GM23338 (cell line): ENCODE measurements at regions not wholly inside any gene's neighbourhood (a gene's known extent, or its start where the extent isn't known, plus 50 kb on each side); places are given as distances from the start of the nearest gene placed in this dataset.

Experiments
- ATAC-seq: fragments of 200-7000 bp; cut with Tn5 transposase; 3 replicates; pipeline ENCODE4 v1.9.1; 2020
- DNase-seq: peaks from one replicate; pipeline ENCODE4 v3.0.0-alpha.2; 2015; ENCODE audit warnings: low spot score
- H2AFZ ChIP-seq: fragments of 200-600 bp; sonication (generic); 2 replicates; pipeline ENCODE4 v1.8.0; 2016; ENCODE audit warnings: antibody characterized with exemption, mild to moderate bottlenecking, moderate library complexity
- H3F3A ChIP-seq: fragments of 200-600 bp; sonication (generic); replicated peaks from 2 replicates; pipeline ENCODE4 v1.8.0; 2017; ENCODE audit warnings: antibody characterized with exemption, mixed run types, low read depth
- H3K27ac ChIP-seq: fragments of 200-600 bp; sonication (generic); 2 replicates; pipeline ENCODE4 v1.6.1; 2016; ENCODE audit warnings: low read depth
- H3K27me3 ChIP-seq: fragments of 200-600 bp; sonication (generic); 2 replicates; pipeline ENCODE4 v1.8.0; 2016; ENCODE audit warnings: mild to moderate bottlenecking, mixed run types, moderate library complexity; ENCODE audit not compliant: insufficient read depth
- H3K36me3 ChIP-seq: fragments of 200-600 bp; sonication (generic); 2 replicates; pipeline ENCODE4 v1.8.0; 2016; ENCODE audit warnings: mild to moderate bottlenecking; ENCODE audit not compliant: insufficient read depth
- H3K4me1 ChIP-seq: fragments of 200-600 bp; sonication (generic); 2 replicates; pipeline ENCODE4 v1.8.0; 2016; ENCODE audit warnings: mild to moderate bottlenecking, moderate library complexity; ENCODE audit not compliant: insufficient read depth
- H3K4me2 ChIP-seq: fragments of 200-600 bp; sonication (generic); 2 replicates; pipeline ENCODE4 v1.7.1; 2017; ENCODE audit warnings: mixed run types
- H3K4me3 ChIP-seq: fragments of 200-600 bp; sonication (generic); 2 replicates; pipeline ENCODE4 v1.6.1; 2016; ENCODE audit warnings: mixed run types
- H3K79me2 ChIP-seq: fragments of 200-600 bp; sonication (generic); replicated peaks from 2 replicates; pipeline ENCODE4 v1.8.0; 2017; ENCODE audit warnings: mild to moderate bottlenecking; ENCODE audit not compliant: insufficient read depth
- H3K9me2 ChIP-seq: fragments of 200-600 bp; sonication (generic); 2 replicates; pipeline ENCODE4 v1.8.0; 2017; ENCODE audit not compliant: insufficient read depth
- H4K20me1 ChIP-seq: fragments of 200-600 bp; sonication (generic); replicated peaks from 2 replicates; pipeline ENCODE4 v1.8.0; 2017; ENCODE audit warnings: mild to moderate bottlenecking; ENCODE audit not compliant: insufficient read depth
- H3K27ac Mint-ChIP-seq: 2 replicates; pipeline ENCODE4 v1.8.0; 2020; ENCODE audit warnings: inconsistent platforms, mild to moderate bottlenecking, moderate library complexity, mixed read lengths
- H3K27me3 Mint-ChIP-seq: 3 replicates; pipeline ENCODE4 v1.8.0; 2022; ENCODE audit warnings: low read depth, mild to moderate bottlenecking, moderate library complexity, mixed read lengths, inconsistent platforms; ENCODE audit not compliant: insufficient read depth, poor library complexity
- H3K36me3 Mint-ChIP-seq: 3 replicates; pipeline ENCODE4 v1.8.0; 2021; ENCODE audit warnings: low read depth, mild to moderate bottlenecking, inconsistent platforms, moderate library complexity, mixed read lengths
- H3K4me1 Mint-ChIP-seq: 3 replicates; pipeline ENCODE4 v1.8.0; 2020; ENCODE audit warnings: mild to moderate bottlenecking, inconsistent platforms, mixed read lengths
- H3K4me3 Mint-ChIP-seq: 3 replicates; pipeline ENCODE4 v1.8.0; 2021; ENCODE audit warnings: moderate library complexity, mild to moderate bottlenecking, inconsistent platforms, mixed read lengths
- H3K9me3 Mint-ChIP-seq: 3 replicates; pipeline ENCODE4 v1.8.0; 2020; ENCODE audit warnings: moderate library complexity, mild to moderate bottlenecking, inconsistent platforms, mixed read lengths
- CREB1 ChIP-seq: fragments of 250-450 bp; sonication (Bioruptor Pico); IDR thresholded peaks from 2 replicates; pipeline ENCODE4 v1.5.0; 2020; ENCODE audit warnings: low read depth, mild to moderate bottlenecking, moderate library complexity
- CTCF ChIP-seq, 2 experiments: fragments of 200-600 bp in 1 of 2; sonication (generic) in 1 of 2; conservative IDR thresholded peaks; 2 replicates each; pipeline versions ENCODE4 v1.5.1 to v1.6.1; 2016 to 2017; ENCODE audit warnings: antibody characterized with exemption in 2 of 2, low read depth in 2 of 2, mild to moderate bottlenecking in 2 of 2, moderate library complexity in 1 of 2
- EZH2 ChIP-seq: fragments of 200-600 bp; sonication (generic); IDR thresholded peaks from one replicate; pipeline ENCODE4 v1.8.0; 2017; ENCODE audit warnings: antibody characterized with exemption, mild to moderate bottlenecking, low read depth; ENCODE audit not compliant: unreplicated experiment
- EZH2phosphoT487 ChIP-seq: fragments of 200-600 bp; sonication (generic); IDR thresholded peaks from one replicate; pipeline ENCODE4 v1.8.1; 2018; ENCODE audit warnings: antibody characterized with exemption; ENCODE audit not compliant: unreplicated experiment
- NANOG ChIP-seq: IDR thresholded peaks from 2 replicates; pipeline ENCODE4 v1.6.1; 2016; ENCODE audit warnings: antibody characterized with exemption, borderline replicate concordance
- POLR2AphosphoS5 ChIP-seq: IDR thresholded peaks from 2 replicates; pipeline ENCODE4 v1.6.1; 2016; ENCODE audit warnings: antibody characterized with exemption, low read depth
- STAT1 ChIP-seq: IDR thresholded peaks from one replicate; pipeline ENCODE4 v1.6.1; 2016; ENCODE audit warnings: antibody characterized with exemption; ENCODE audit not compliant: unreplicated experiment
- ZNF114 ChIP-seq: fragments of 250-450 bp; sonication (Bioruptor Pico); IDR thresholded peaks from 2 replicates; pipeline ENCODE4 v1.5.0; 2020; ENCODE audit warnings: mild to moderate bottlenecking, moderate library complexity
- ZNF331 ChIP-seq: fragments of 250-450 bp; sonication (Bioruptor Pico); IDR thresholded peaks from 2 replicates; pipeline ENCODE4 v1.5.0; 2020; ENCODE audit warnings: low read depth, mild to moderate bottlenecking, moderate library complexity
- TF ChIP-seq, protein P1 (sequence below): fragments of 250-450 bp; sonication (Bioruptor Pico); IDR thresholded peaks from 2 replicates; pipeline ENCODE4 v1.5.0; 2020; ENCODE audit warnings: mild to moderate bottlenecking, moderate library complexity
- TF ChIP-seq, protein P2 (sequence below): IDR thresholded peaks from one replicate; pipeline ENCODE4 v1.6.1; 2018; ENCODE audit warnings: antibody characterized with exemption; ENCODE audit not compliant: unreplicated experiment
- TF ChIP-seq, protein P3 (sequence below): IDR thresholded peaks from 2 replicates; pipeline ENCODE4 v1.6.1; 2016; ENCODE audit warnings: antibody characterized with exemption

DNA sequence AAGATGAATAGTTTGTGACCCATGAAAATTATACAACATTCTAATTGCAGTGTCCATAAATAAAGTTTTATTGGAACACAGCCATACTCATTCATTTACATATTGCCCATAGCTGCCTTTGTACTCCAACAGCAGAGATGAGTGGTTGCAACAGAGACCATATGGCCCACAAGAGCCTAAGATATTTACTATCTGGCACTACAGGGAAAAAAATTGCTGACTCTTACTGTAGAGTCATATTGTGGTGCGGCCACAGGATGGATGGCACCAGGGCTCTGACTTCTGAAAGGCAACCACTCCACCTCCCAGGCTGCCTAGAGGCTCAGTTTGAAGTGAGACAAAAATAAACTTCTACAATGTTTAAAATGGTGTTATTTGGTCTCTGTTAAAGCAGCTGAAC lies 404.0 kb upstream of the ATP5MC3 start (continued):
- TF ChIP-seq, protein P1, sequence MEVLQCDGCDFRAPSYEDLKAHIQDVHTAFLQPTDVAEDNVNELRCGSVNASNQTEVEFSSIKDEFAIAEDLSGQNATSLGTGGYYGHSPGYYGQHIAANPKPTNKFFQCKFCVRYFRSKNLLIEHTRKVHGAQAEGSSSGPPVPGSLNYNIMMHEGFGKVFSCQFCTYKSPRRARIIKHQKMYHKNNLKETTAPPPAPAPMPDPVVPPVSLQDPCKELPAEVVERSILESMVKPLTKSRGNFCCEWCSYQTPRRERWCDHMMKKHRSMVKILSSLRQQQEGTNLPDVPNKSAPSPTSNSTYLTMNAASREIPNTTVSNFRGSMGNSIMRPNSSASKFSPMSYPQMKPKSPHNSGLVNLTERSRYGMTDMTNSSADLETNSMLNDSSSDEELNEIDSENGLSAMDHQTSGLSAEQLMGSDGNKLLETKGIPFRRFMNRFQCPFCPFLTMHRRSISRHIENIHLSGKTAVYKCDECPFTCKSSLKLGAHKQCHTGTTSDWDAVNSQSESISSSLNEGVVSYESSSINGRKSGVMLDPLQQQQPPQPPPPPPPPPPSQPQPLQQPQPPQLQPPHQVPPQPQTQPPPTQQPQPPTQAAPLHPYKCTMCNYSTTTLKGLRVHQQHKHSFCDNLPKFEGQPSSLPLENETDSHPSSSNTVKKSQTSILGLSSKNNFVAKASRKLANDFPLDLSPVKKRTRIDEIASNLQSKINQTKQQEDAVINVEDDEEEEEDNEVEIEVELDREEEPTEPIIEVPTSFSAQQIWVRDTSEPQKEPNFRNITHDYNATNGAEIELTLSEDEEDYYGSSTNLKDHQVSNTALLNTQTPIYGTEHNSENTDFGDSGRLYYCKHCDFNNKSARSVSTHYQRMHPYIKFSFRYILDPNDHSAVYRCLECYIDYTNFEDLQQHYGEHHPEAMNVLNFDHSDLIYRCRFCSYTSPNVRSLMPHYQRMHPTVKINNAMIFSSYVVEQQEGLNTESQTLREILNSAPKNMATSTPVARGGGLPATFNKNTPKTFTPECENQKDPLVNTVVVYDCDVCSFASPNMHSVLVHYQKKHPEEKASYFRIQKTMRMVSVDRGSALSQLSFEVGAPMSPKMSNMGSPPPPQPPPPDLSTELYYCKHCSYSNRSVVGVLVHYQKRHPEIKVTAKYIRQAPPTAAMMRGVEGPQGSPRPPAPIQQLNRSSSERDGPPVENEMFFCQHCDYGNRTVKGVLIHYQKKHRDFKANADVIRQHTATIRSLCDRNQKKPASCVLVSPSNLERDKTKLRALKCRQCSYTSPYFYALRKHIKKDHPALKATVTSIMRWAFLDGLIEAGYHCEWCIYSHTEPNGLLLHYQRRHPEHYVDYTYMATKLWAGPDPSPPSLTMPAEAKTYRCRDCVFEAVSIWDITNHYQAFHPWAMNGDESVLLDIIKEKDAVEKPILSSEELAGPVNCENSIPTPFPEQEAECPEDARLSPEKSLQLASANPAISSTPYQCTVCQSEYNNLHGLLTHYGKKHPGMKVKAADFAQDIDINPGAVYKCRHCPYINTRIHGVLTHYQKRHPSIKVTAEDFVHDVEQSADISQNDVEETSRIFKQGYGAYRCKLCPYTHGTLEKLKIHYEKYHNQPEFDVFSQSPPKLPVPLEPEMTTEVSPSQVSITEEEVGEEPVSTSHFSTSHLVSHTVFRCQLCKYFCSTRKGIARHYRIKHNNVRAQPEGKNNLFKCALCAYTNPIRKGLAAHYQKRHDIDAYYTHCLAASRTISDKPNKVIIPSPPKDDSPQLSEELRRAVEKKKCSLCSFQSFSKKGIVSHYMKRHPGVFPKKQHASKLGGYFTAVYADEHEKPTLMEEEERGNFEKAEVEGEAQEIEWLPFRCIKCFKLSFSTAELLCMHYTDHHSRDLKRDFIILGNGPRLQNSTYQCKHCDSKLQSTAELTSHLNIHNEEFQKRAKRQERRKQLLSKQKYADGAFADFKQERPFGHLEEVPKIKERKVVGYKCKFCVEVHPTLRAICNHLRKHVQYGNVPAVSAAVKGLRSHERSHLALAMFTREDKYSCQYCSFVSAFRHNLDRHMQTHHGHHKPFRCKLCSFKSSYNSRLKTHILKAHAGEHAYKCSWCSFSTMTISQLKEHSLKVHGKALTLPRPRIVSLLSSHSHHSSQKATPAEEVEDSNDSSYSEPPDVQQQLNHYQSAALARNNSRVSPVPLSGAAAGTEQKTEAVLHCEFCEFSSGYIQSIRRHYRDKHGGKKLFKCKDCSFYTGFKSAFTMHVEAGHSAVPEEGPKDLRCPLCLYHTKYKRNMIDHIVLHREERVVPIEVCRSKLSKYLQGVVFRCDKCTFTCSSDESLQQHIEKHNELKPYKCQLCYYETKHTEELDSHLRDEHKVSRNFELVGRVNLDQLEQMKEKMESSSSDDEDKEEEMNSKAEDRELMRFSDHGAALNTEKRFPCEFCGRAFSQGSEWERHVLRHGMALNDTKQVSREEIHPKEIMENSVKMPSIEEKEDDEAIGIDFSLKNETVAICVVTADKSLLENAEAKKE: no peak

GRCh38 chr2:175580652-175581051 lies 399.1 kb upstream of the ATP5MC3 start:
- no peak overlapping the region for H3K27ac Mint-ChIP-seq
- TF ChIP-seq STAT1: no peak
- TF ChIP-seq ZNF331 (CRISPR knock-in tag): no peak
- TF ChIP-seq CREB1 (CRISPR knock-in tag): no peak
- TF ChIP-seq, protein P2, sequence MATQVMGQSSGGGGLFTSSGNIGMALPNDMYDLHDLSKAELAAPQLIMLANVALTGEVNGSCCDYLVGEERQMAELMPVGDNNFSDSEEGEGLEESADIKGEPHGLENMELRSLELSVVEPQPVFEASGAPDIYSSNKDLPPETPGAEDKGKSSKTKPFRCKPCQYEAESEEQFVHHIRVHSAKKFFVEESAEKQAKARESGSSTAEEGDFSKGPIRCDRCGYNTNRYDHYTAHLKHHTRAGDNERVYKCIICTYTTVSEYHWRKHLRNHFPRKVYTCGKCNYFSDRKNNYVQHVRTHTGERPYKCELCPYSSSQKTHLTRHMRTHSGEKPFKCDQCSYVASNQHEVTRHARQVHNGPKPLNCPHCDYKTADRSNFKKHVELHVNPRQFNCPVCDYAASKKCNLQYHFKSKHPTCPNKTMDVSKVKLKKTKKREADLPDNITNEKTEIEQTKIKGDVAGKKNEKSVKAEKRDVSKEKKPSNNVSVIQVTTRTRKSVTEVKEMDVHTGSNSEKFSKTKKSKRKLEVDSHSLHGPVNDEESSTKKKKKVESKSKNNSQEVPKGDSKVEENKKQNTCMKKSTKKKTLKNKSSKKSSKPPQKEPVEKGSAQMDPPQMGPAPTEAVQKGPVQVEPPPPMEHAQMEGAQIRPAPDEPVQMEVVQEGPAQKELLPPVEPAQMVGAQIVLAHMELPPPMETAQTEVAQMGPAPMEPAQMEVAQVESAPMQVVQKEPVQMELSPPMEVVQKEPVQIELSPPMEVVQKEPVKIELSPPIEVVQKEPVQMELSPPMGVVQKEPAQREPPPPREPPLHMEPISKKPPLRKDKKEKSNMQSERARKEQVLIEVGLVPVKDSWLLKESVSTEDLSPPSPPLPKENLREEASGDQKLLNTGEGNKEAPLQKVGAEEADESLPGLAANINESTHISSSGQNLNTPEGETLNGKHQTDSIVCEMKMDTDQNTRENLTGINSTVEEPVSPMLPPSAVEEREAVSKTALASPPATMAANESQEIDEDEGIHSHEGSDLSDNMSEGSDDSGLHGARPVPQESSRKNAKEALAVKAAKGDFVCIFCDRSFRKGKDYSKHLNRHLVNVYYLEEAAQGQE: no peak
- TF ChIP-seq CTCF (conservative IDR thresholded peaks at IDR 0.05; ENCODE audit: low read depth in 2 of 2): no peak
- no peak for TF ChIP-seq EZH2
- no peak for TF ChIP-seq POLR2AphosphoS5
- no peak for TF ChIP-seq EZH2phosphoT487
- TF ChIP-seq, protein P3, sequence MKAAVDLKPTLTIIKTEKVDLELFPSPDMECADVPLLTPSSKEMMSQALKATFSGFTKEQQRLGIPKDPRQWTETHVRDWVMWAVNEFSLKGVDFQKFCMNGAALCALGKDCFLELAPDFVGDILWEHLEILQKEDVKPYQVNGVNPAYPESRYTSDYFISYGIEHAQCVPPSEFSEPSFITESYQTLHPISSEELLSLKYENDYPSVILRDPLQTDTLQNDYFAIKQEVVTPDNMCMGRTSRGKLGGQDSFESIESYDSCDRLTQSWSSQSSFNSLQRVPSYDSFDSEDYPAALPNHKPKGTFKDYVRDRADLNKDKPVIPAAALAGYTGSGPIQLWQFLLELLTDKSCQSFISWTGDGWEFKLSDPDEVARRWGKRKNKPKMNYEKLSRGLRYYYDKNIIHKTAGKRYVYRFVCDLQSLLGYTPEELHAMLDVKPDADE: no peak
- TF ChIP-seq ZNF114 (CRISPR knock-in tag): no peak
- no peak for TF ChIP-seq NANOG

More at GRCh38 chr2:175580652-175581051, 399.1 kb upstream of the ATP5MC3 start:
- DNase-seq (no peak), ATAC-seq (no peak)
- Histone ChIP-seq H3K9me2 (0 out of 2 replicates have a peak, but pooled peaks cover 4% of the 10 kb centered on the region), H3K4me2 (no peak overlapping the region), H2AFZ (peak overlapping the region; percentile 78), H3K27me3 (no peaks in the 10 kb centered on the region), H3K4me3 (no peak overlapping the region), H3K79me2 (no peaks in the 10 kb centered on the region), H4K20me1 (no peaks in the 10 kb centered on the region), H3K36me3 (no peaks in the 10 kb centered on the region), H3K4me1 (peaks cover 4% of the 10 kb centered on the region; the same call in 1 of the 2 replicates), H3F3A (no peaks in the 10 kb centered on the region), H3K27ac (no peak overlapping the region)
- H3K27me3 Mint-ChIP-seq: peaks cover 7% of the 10 kb centered on the region
- peaks cover 23% of the 10 kb centered on the region for H3K4me1 Mint-ChIP-seq
- H3K4me3 Mint-ChIP-seq: no peak overlapping the region
- no peaks in the 10 kb centered on the region for H3K36me3 Mint-ChIP-seq
- no peaks in the 10 kb centered on the region for H3K9me3 Mint-ChIP-seq
